Fibroblast of skin of right biceps (primary cell): ENCODE measurements at regions not wholly inside any gene's neighbourhood (a gene's known extent, or its start where the extent isn't known, plus 50 kb on each side); places are given as distances from the start of the nearest gene placed in this dataset.

ENCODE experiments used
- DNase-seq: peaks from one replicate; pipeline ENCODE4 v3.0.0-alpha.2; 2013

GRCh38 chr4:110780538-110780937, 157.7 kb upstream of the PITX2 start:
- no peak for DNase-seq

- DNase-seq, result no peak
These were observed 159.1 kb upstream of the PITX2 start for GRCh38 chr4:110781944-110782343.

- peak; percentile 59 for DNase-seq
These were observed 164.2 kb upstream of the PITX2 start for GRCh38 chr4:110787109-110787508.

GRCh38 chr4:110787707-110788106, 164.8 kb upstream of the PITX2 start:
- peak; percentile 68 for DNase-seq

GRCh38 chr4:110788302-110788701, 165.4 kb upstream of the PITX2 start:
- peak; percentile 37 for DNase-seq

GRCh38 chr4:110792036-110792435, 169.2 kb upstream of the PITX2 start:
- DNase-seq, result no peak

- DNase-seq, result peak; percentile 79
These were observed 170.5 kb upstream of the PITX2 start for GRCh38 chr4:110793381-110793801.

- no peak for DNase-seq
These were observed 171.1 kb upstream of the PITX2 start for GRCh38 chr4:110793890-110794554.

- peak; percentile 38 for DNase-seq
These were observed 173.1 kb upstream of the PITX2 start for GRCh38 chr4:110795971-110796370.

GRCh38 chr4:110797486-110797885, 174.6 kb upstream of the PITX2 start:
- DNase-seq, result no peak

GRCh38 chr4:110798687-110799086, 175.8 kb upstream of the PITX2 start:
- DNase-seq, result peak; percentile 64

- peak; percentile 54 for DNase-seq
These were observed 176.3 kb upstream of the PITX2 start for GRCh38 chr4:110799211-110799610.

GRCh38 chr4:110801591-110801990, 178.7 kb upstream of the PITX2 start:
- DNase-seq, result no peak

GRCh38 chr4:110808351-110808878, 185.5 kb upstream of the PITX2 start:
- DNase-seq, result peak; percentile 68

- no peak for DNase-seq
These were observed 193.1 kb upstream of the PITX2 start for GRCh38 chr4:110815950-110816349.

- no peak for DNase-seq
These were observed 193.5 kb upstream of the PITX2 start for GRCh38 chr4:110816367-110816766.

- DNase-seq, result no peak
These were observed 198.3 kb upstream of the PITX2 start for GRCh38 chr4:110821186-110821585.

GRCh38 chr4:110823251-110823650, 200.4 kb upstream of the PITX2 start:
- peak; percentile 82 for DNase-seq

GRCh38 chr4:110824344-110824743, 201.5 kb upstream of the PITX2 start:
- DNase-seq, result no peak

- no peak for DNase-seq
These were observed 203.8 kb upstream of the PITX2 start for GRCh38 chr4:110826656-110827055.

GRCh38 chr4:110830461-110830860, 207.6 kb upstream of the PITX2 start:
- DNase-seq, result no peak

GRCh38 chr4:110837896-110838450, 215.1 kb upstream of the PITX2 start:
- no peak for DNase-seq

- peak; percentile 76 for DNase-seq
These were observed 217.4 kb upstream of the PITX2 start for GRCh38 chr4:110840221-110840654.

- DNase-seq, result no peak
These were observed 225.9 kb upstream of the PITX2 start for GRCh38 chr4:110848787-110849186.

GRCh38 chr4:110849461-110849860, 226.6 kb upstream of the PITX2 start:
- no peak for DNase-seq
